ENCODE measurements at regions not wholly inside any gene's neighbourhood (a gene's known extent, or its start where the extent isn't known, plus 50 kb on each side); places are given as distances from the start of the nearest gene placed in this dataset.
"Not testable (repeated sequence)": the region's sequence is repeated elsewhere in the genome, so short reads cannot be mapped to it uniquely, and the experiment has no call there.

- in situ Hi-C loops (cut with HindIII; ENCODE audit: low pct_unique_long_range_greater_than_20kb, low sequenced_read_pairs); intact Hi-C loops (cut with micrococcal nuclease; ENCODE audit: unreplicated experiment); DNase-seq (ENCODE audit: low read depth, low spot score); H3K4me1 ChIP-seq (ENCODE audit: control insufficient read depth, insufficient read depth, low read length); H3K4me3 ChIP-seq (ENCODE audit: low read depth in 2 of 2, low read length in 2 of 2); H3K9me3 ChIP-seq (ENCODE audit: control insufficient read depth, insufficient read depth, low read depth, low read length); CTCF ChIA-PET; H3K27me3 ChIP-seq (ENCODE audit: control insufficient read depth, insufficient read depth, low read length); BruUV-seq (replicated peaks); POLR2A ChIA-PET; ATAC-seq; H3K36me3 ChIP-seq (ENCODE audit: control insufficient read depth, insufficient read depth, low read length); H3K27ac ChIP-seq (ENCODE audit: low read length): not testable (repeated sequence)
Observed at GRCh38 chr7:150003973-150004372, 130.2 kb downstream of the ATP6V0E2 start.

- H3K27ac ChIP-seq (ENCODE audit: low read length); ATAC-seq; CTCF ChIA-PET; H3K27me3 ChIP-seq (ENCODE audit: control insufficient read depth, insufficient read depth, low read length); intact Hi-C loops (cut with micrococcal nuclease; ENCODE audit: unreplicated experiment); DNase-seq (ENCODE audit: low read depth, low spot score); H3K36me3 ChIP-seq (ENCODE audit: control insufficient read depth, insufficient read depth, low read length); POLR2A ChIA-PET; BruUV-seq (replicated peaks); H3K4me1 ChIP-seq (ENCODE audit: control insufficient read depth, insufficient read depth, low read length); in situ Hi-C loops (cut with HindIII; ENCODE audit: low pct_unique_long_range_greater_than_20kb, low sequenced_read_pairs); H3K4me3 ChIP-seq (ENCODE audit: low read depth in 2 of 2, low read length in 2 of 2); H3K9me3 ChIP-seq (ENCODE audit: control insufficient read depth, insufficient read depth, low read depth, low read length): not testable (repeated sequence)
Observed at GRCh38 chr7:150004843-150005242, 131.1 kb downstream of the ATP6V0E2 start.

GRCh38 chr7:150009620-150010303, 136.0 kb downstream of the ATP6V0E2 start:
- POLR2A ChIA-PET; H3K4me3 ChIP-seq (ENCODE audit: low read depth in 2 of 2, low read length in 2 of 2); H3K4me1 ChIP-seq (ENCODE audit: control insufficient read depth, insufficient read depth, low read length); BruUV-seq (replicated peaks); H3K27me3 ChIP-seq (ENCODE audit: control insufficient read depth, insufficient read depth, low read length); H3K27ac ChIP-seq (ENCODE audit: low read length); in situ Hi-C loops (cut with HindIII; ENCODE audit: low pct_unique_long_range_greater_than_20kb, low sequenced_read_pairs); ATAC-seq; H3K36me3 ChIP-seq (ENCODE audit: control insufficient read depth, insufficient read depth, low read length); intact Hi-C loops (cut with micrococcal nuclease; ENCODE audit: unreplicated experiment); CTCF ChIA-PET; DNase-seq (ENCODE audit: low read depth, low spot score); H3K9me3 ChIP-seq (ENCODE audit: control insufficient read depth, insufficient read depth, low read depth, low read length): not testable (repeated sequence)

GRCh38 chr7:150016651-150017189, 143.0 kb downstream of the ATP6V0E2 start:
- POLR2A ChIA-PET; DNase-seq (ENCODE audit: low read depth, low spot score); H3K27ac ChIP-seq (ENCODE audit: low read length); in situ Hi-C loops (cut with HindIII; ENCODE audit: low pct_unique_long_range_greater_than_20kb, low sequenced_read_pairs); ATAC-seq; H3K4me3 ChIP-seq (ENCODE audit: low read depth in 2 of 2, low read length in 2 of 2); BruUV-seq (replicated peaks); intact Hi-C loops (cut with micrococcal nuclease; ENCODE audit: unreplicated experiment); H3K27me3 ChIP-seq (ENCODE audit: control insufficient read depth, insufficient read depth, low read length); H3K4me1 ChIP-seq (ENCODE audit: control insufficient read depth, insufficient read depth, low read length); H3K36me3 ChIP-seq (ENCODE audit: control insufficient read depth, insufficient read depth, low read length); H3K9me3 ChIP-seq (ENCODE audit: control insufficient read depth, insufficient read depth, low read depth, low read length); CTCF ChIA-PET: not testable (repeated sequence)

- H3K4me1 ChIP-seq (ENCODE audit: control insufficient read depth, insufficient read depth, low read length); H3K27ac ChIP-seq (ENCODE audit: low read length); H3K27me3 ChIP-seq (ENCODE audit: control insufficient read depth, insufficient read depth, low read length); H3K4me3 ChIP-seq (ENCODE audit: low read depth in 2 of 2, low read length in 2 of 2); H3K9me3 ChIP-seq (ENCODE audit: control insufficient read depth, insufficient read depth, low read depth, low read length); H3K36me3 ChIP-seq (ENCODE audit: control insufficient read depth, insufficient read depth, low read length); CTCF ChIA-PET; DNase-seq (ENCODE audit: low read depth, low spot score); in situ Hi-C loops (cut with HindIII; ENCODE audit: low pct_unique_long_range_greater_than_20kb, low sequenced_read_pairs); ATAC-seq; POLR2A ChIA-PET; intact Hi-C loops (cut with micrococcal nuclease; ENCODE audit: unreplicated experiment); BruUV-seq (replicated peaks): not testable (repeated sequence)
Observed at GRCh38 chr7:150020210-150020609, 146.4 kb downstream of the ATP6V0E2 start.

GRCh38 chr7:150024550-150025490, 151.1 kb downstream of the ATP6V0E2 start:
- H3K27ac ChIP-seq (ENCODE audit: low read length); BruUV-seq (replicated peaks); H3K36me3 ChIP-seq (ENCODE audit: control insufficient read depth, insufficient read depth, low read length); H3K4me3 ChIP-seq (ENCODE audit: low read depth in 2 of 2, low read length in 2 of 2); H3K4me1 ChIP-seq (ENCODE audit: control insufficient read depth, insufficient read depth, low read length); DNase-seq (ENCODE audit: low read depth, low spot score); H3K27me3 ChIP-seq (ENCODE audit: control insufficient read depth, insufficient read depth, low read length); intact Hi-C loops (cut with micrococcal nuclease; ENCODE audit: unreplicated experiment); ATAC-seq; H3K9me3 ChIP-seq (ENCODE audit: control insufficient read depth, insufficient read depth, low read depth, low read length); in situ Hi-C loops (cut with HindIII; ENCODE audit: low pct_unique_long_range_greater_than_20kb, low sequenced_read_pairs); POLR2A ChIA-PET; CTCF ChIA-PET: not testable (repeated sequence)

- BruUV-seq (replicated peaks); H3K27ac ChIP-seq (ENCODE audit: low read length); H3K36me3 ChIP-seq (ENCODE audit: control insufficient read depth, insufficient read depth, low read length); POLR2A ChIA-PET; DNase-seq (ENCODE audit: low read depth, low spot score); in situ Hi-C loops (cut with HindIII; ENCODE audit: low pct_unique_long_range_greater_than_20kb, low sequenced_read_pairs); intact Hi-C loops (cut with micrococcal nuclease; ENCODE audit: unreplicated experiment); ATAC-seq; H3K27me3 ChIP-seq (ENCODE audit: control insufficient read depth, insufficient read depth, low read length); H3K9me3 ChIP-seq (ENCODE audit: control insufficient read depth, insufficient read depth, low read depth, low read length); H3K4me1 ChIP-seq (ENCODE audit: control insufficient read depth, insufficient read depth, low read length); CTCF ChIA-PET; H3K4me3 ChIP-seq (ENCODE audit: low read depth in 2 of 2, low read length in 2 of 2): not testable (repeated sequence)
Observed at GRCh38 chr7:150025802-150026201, 152.0 kb downstream of the ATP6V0E2 start.

All from Panc1 (cell line).